ENCODE measurements at regions not wholly inside any gene's neighbourhood (a gene's known extent, or its start where the extent isn't known, plus 50 kb on each side); places are given as distances from the start of the nearest gene placed in this dataset.

DNA sequence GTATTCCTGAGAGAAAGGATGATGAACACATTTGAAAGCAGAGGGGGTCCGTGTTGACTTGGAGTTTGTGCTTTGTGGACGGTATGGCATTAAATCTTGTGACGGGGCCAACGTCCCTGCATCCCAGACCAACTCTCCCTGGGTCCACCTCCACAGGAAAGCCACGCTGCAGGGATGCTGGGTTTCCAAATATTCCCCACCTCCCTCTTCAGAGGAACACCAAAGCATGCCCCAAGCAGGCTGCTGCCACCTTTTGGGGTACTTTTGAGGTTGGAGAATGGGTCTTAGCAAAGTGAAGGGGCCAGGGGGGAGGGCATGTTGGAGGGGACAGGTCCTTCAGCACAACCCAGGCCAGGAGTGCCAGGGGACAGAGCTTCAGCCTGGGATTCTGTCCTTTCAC, 504.4 kb downstream of the TCERG1L start:
- TF ChIP-seq, protein P1, sequence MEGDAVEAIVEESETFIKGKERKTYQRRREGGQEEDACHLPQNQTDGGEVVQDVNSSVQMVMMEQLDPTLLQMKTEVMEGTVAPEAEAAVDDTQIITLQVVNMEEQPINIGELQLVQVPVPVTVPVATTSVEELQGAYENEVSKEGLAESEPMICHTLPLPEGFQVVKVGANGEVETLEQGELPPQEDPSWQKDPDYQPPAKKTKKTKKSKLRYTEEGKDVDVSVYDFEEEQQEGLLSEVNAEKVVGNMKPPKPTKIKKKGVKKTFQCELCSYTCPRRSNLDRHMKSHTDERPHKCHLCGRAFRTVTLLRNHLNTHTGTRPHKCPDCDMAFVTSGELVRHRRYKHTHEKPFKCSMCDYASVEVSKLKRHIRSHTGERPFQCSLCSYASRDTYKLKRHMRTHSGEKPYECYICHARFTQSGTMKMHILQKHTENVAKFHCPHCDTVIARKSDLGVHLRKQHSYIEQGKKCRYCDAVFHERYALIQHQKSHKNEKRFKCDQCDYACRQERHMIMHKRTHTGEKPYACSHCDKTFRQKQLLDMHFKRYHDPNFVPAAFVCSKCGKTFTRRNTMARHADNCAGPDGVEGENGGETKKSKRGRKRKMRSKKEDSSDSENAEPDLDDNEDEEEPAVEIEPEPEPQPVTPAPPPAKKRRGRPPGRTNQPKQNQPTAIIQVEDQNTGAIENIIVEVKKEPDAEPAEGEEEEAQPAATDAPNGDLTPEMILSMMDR (IDR thresholded peaks at IDR 0.05; ENCODE audit: insufficient read depth, low read depth, low read length, missing control alignments): no peak
- no peak for DNase-seq (ENCODE audit: low read depth)
- no peak overlapping the region for H3K4me3 ChIP-seq (ENCODE audit: low read length)

DNA sequence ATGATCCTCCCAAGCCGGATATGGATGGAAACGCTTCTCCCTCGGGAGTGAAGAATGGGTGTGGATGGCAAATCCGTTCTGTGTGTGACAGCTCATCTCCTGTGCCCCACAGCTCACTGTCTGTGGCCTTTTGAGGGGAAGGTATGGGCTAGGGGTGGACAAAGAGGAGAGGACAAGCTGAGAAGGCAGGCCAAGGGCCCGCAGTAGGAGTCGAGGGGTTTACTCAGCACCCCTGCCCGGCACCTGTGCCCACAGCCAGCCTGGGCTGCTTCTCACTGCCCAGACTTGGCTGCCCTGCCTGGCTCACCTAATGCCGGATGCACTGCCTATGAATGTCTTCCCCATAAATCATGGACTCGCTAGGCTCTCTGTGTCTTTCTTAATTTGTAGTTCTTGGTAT, 503.8 kb downstream of the TCERG1L start:
- no peak for DNase-seq (ENCODE audit: low read depth)
- TF ChIP-seq, protein P1 (IDR thresholded peaks at IDR 0.05; ENCODE audit: insufficient read depth, low read depth, low read length, missing control alignments): no peak
- H3K4me3 ChIP-seq (ENCODE audit: low read length): no peak overlapping the region

DNA sequence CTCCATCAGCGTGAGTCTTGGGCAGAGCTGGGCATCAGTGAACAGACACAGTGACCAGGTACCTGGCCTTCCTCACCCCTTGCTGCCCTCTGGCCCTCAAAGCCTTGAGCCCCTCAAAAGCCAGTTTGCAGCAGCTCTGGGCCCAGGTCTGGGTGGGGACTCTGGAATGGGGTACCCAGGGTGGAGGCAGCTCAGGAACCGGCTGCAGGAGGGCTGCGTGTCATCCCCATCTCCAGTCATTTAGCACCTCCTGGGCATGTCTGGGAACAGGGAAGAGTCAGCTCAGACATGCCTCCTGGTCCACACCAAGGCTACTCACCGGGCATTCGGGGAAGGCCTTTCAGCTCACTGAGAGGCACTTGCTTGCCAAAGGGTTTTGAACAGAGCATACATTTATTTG, 503.3 kb downstream of the TCERG1L start:
- no peak overlapping the region for H3K4me3 ChIP-seq (ENCODE audit: low read length)
- DNase-seq (ENCODE audit: low read depth): no peak
- TF ChIP-seq, protein P1 (IDR thresholded peaks at IDR 0.05; ENCODE audit: insufficient read depth, low read depth, low read length, missing control alignments): no peak

DNA sequence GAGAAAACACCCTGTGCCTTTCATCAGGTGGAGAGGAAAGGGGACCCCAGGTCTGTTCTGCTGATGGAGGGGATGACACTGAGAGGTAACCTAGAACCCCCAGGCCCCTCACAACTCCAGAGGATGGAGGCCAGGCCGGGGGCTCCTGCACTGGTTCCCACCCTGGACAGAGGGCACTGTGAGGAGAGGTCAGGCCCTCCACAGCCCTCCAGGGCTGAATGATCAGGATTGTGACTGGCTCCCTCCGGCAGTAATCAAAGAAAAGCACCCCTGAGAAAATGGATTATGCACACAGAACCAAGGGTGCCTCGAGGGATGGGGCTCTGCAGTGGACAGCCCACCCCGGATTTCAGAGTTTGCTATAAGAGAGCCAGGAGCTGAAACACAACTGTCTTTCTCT, 502.8 kb downstream of the TCERG1L start:
- TF ChIP-seq, protein P1 (IDR thresholded peaks at IDR 0.05; ENCODE audit: insufficient read depth, low read depth, low read length, missing control alignments): no peak

DNA sequence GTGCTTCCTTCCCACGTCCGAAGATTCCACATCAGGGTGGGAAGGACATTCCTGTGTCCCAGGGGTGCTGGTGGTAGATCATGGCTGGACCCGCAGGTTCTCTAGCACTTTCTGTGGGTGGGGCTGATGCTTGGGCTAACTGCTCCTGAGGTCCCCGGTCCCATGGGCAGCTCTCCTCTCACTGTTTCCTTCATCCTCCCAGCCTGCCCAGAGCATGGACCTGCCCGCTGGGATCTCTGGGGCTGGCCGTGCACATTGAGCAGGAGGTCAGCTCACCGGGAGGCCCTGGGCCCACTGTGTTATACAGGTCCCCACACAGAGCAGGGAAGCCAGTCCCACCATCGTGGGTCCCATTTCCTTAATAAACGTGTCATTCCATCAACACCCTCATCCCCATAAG, 502.3 kb downstream of the TCERG1L start:
- TF ChIP-seq, protein P1 (IDR thresholded peaks at IDR 0.05; ENCODE audit: insufficient read depth, low read depth, low read length, missing control alignments): no peak
- H3K4me3 ChIP-seq (ENCODE audit: low read length): no peak overlapping the region
- no peak for DNase-seq (ENCODE audit: low read depth)

More for the DNA sequence above, 502.8 kb downstream of the TCERG1L start:
- DNase-seq (ENCODE audit: low read depth): no peak
- H3K4me3 ChIP-seq (ENCODE audit: low read length): no peak overlapping the region

DNA sequence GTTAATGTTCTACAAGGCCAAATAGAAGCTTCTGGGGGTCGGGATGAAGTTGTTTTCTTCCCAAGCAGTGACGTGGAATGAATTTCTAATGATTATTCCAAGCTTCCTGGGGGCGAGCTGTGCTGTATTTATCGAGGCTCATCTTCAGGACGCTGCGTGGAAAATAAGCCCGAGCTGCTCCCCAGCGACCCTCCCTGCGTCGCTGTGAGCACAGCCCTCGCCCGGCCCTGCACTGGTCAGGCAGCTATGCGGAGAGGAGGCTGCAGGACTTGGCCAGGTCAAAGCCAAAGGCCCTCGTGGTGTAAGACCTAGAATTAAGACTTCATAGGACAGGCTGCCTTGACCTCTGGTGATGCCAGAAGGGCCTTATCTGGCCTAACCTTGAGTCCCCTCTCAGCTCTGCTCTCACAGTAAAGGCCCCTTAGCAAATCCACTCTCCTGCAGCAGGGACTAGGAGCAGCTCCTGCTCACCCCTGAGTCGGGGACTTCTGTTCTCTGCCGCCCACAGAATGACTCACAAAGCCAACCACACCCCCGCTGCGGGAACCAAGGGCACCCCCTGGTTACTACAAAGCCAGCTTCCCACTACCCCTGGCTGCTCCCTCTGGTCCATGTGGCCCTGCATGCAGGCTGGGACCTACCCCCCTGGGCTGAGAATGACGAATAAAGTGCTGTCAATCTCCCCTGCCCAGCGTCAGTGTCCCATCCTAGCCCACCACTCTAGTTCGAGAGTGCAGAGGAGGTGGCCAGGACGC, 501.6 kb downstream of the TCERG1L start:
- no peak overlapping the region for H3K4me3 ChIP-seq (ENCODE audit: low read length)
- TF ChIP-seq, protein P1 (IDR thresholded peaks at IDR 0.05; ENCODE audit: insufficient read depth, low read depth, low read length, missing control alignments): no peak
- no peak for DNase-seq (ENCODE audit: low read depth)

DNA sequence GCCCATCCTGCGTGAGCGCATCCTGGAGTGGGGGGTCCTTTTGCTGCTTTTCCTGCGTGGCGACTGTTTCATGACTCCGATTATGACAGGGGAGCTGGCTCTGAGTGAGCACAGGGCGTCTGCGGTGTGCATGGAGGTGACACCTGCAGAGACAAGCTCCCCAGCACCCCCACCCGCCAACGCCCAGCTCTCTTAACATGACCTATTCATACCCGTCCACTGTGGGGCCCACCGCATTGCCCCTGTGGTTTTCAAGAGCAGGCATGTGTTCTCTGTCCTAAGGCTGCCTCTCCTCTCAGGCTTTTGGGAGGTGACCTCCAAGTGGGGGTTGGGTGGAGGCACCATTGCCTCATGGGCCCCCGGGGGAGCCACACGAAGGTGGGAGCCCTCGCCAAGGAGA, 500.7 kb downstream of the TCERG1L start:
- H3K4me3 ChIP-seq (ENCODE audit: low read length): no peak overlapping the region
- DNase-seq (ENCODE audit: low read depth): no peak
- TF ChIP-seq, protein P1 (IDR thresholded peaks at IDR 0.05; ENCODE audit: insufficient read depth, low read depth, low read length, missing control alignments): no peak

Measured in epithelial cell of esophagus (primary cell).